ENCODE measurements at regions not wholly inside any gene's neighbourhood (a gene's known extent, or its start where the extent isn't known, plus 50 kb on each side); places are given as distances from the start of the nearest gene placed in this dataset.
A peak's percentile ranks its signal among the peaks of the same experiment; 100 is the strongest.
"Not testable (repeated sequence)": the region's sequence is repeated elsewhere in the genome, so short reads cannot be mapped to it uniquely, and the experiment has no call there.

GRCh38 chr18:38786906-38787305 is 1221.3 kb upstream of the CELF4 start:
- DNase-seq: no peak

GRCh38 chr18:38771620-38772019 is 1206.0 kb upstream of the CELF4 start:
- DNase-seq: not testable (repeated sequence)

GRCh38 chr18:38768504-38768903 is 1202.9 kb upstream of the CELF4 start:
- DNase-seq: no peak

- no peak for DNase-seq
These were observed 1193.9 kb upstream of the CELF4 start for GRCh38 chr18:38759457-38759856.

- DNase-seq: no peak
These were observed 1190.8 kb upstream of the CELF4 start for GRCh38 chr18:38756436-38756835.

- no peak for DNase-seq
These were observed 1186.8 kb upstream of the CELF4 start for GRCh38 chr18:38752430-38752829.

- no peak for DNase-seq
These were observed 1186.3 kb upstream of the CELF4 start for GRCh38 chr18:38751898-38752297.

- DNase-seq: no peak
These were observed 1185.6 kb upstream of the CELF4 start for GRCh38 chr18:38751211-38751610.

- no peak for DNase-seq
These were observed 1185.2 kb upstream of the CELF4 start for GRCh38 chr18:38750751-38751150.

- no peak for DNase-seq
These were observed 1181.6 kb upstream of the CELF4 start for GRCh38 chr18:38747153-38747552.

GRCh38 chr18:38720181-38720580 is 1154.6 kb upstream of the CELF4 start:
- DNase-seq: not testable (repeated sequence)

- no peak for DNase-seq
These were observed 1152.8 kb upstream of the CELF4 start for GRCh38 chr18:38718365-38718901.

- no peak for DNase-seq
These were observed 1143.5 kb upstream of the CELF4 start for GRCh38 chr18:38709122-38709521.

- no peak for DNase-seq
These were observed 1140.8 kb upstream of the CELF4 start for GRCh38 chr18:38706373-38706772.

- DNase-seq: no peak
These were observed 1132.5 kb upstream of the CELF4 start for GRCh38 chr18:38698088-38698487.

- DNase-seq: no peak
These were observed 1130.1 kb upstream of the CELF4 start for GRCh38 chr18:38695559-38696280.

GRCh38 chr18:38693104-38693503 is 1127.5 kb upstream of the CELF4 start:
- DNase-seq: no peak

- peak; percentile 47 for DNase-seq
These were observed 1125.0 kb upstream of the CELF4 start for GRCh38 chr18:38690626-38691025.

GRCh38 chr18:38688416-38688815 is 1122.8 kb upstream of the CELF4 start:
- no peak for DNase-seq

- DNase-seq: no peak
These were observed 1104.9 kb upstream of the CELF4 start for GRCh38 chr18:38670486-38670885.

GRCh38 chr18:38664929-38665328 is 1099.3 kb upstream of the CELF4 start:
- no peak for DNase-seq

GRCh38 chr18:38663682-38664081 is 1098.1 kb upstream of the CELF4 start:
- no peak for DNase-seq

GRCh38 chr18:38663270-38663669 is 1097.7 kb upstream of the CELF4 start:
- DNase-seq: no peak

GRCh38 chr18:38654946-38655345 is 1089.3 kb upstream of the CELF4 start:
- no peak for DNase-seq

- DNase-seq: no peak
These were observed 1086.1 kb upstream of the CELF4 start for GRCh38 chr18:38651736-38652135.
